ENCODE measurements at regions not wholly inside any gene's neighbourhood (a gene's known extent, or its start where the extent isn't known, plus 50 kb on each side); places are given as distances from the start of the nearest gene placed in this dataset.

GRCh38 chr1:116314305-116314919 lies 58.6 kb upstream of the ATP1A1 start (continued):
- TF ChIP-seq ZNF761 (CRISPR knock-in tag; conservative IDR thresholded peaks at IDR 0.05) (no peak), SMARCE1 (IDR thresholded peaks at IDR 0.05; ENCODE audit: borderline replicate concordance) (no peak), KLF11 (CRISPR knock-in tag; IDR thresholded peaks at IDR 0.05) (no peak), ZMYM2 (CRISPR knock-in tag; IDR thresholded peaks at IDR 0.05) (no peak), ZNF556 (CRISPR knock-in tag; IDR thresholded peaks at IDR 0.05; ENCODE audit: borderline replicate concordance) (no peak), RFX3 (CRISPR knock-in tag; IDR thresholded peaks at IDR 0.05) (no peak), ZNF124 (CRISPR knock-in tag; IDR thresholded peaks at IDR 0.05) (no peak), NONO (IDR thresholded peaks at IDR 0.05) (no peak), NONO (CRISPR knock-in tag; conservative IDR thresholded peaks at IDR 0.05) (no peak), KLF16 (CRISPR knock-in tag; IDR thresholded peaks at IDR 0.05) (0 out of 4 replicates have a peak, but pooled peaks of 1 of the 2 experiments have one; percentile 23), ZNF713 (CRISPR knock-in tag; IDR thresholded peaks at IDR 0.05) (no peak), ZSCAN5A (CRISPR knock-in tag; IDR thresholded peaks at IDR 0.05; ENCODE audit: borderline replicate concordance) (no peak), MTA3 (CRISPR knock-in tag; IDR thresholded peaks at IDR 0.05) (no peak), GMEB1 (CRISPR knock-in tag; IDR thresholded peaks at IDR 0.05; ENCODE audit: borderline replicate concordance) (no peak), ZNF3 (CRISPR knock-in tag; IDR thresholded peaks at IDR 0.05) (no peak), BRCA1 (CRISPR knock-in tag; IDR thresholded peaks at IDR 0.05) (no peak), ZNF652 (CRISPR knock-in tag; IDR thresholded peaks at IDR 0.05; ENCODE audit: borderline replicate concordance, low read depth) (no peak), PBX3 (CRISPR knock-in tag; IDR thresholded peaks at IDR 0.05; ENCODE audit: borderline replicate concordance) (no peak), KAT2B (IDR thresholded peaks at IDR 0.05; ENCODE audit: borderline replicate concordance, low read depth, low read length) (no peak), PBX2 (CRISPR knock-in tag; IDR thresholded peaks at IDR 0.05) (no peak), ESRRA (CRISPR knock-in tag; IDR thresholded peaks at IDR 0.05; ENCODE audit: low read depth) (no peak), NR1H2 (CRISPR knock-in tag; IDR thresholded peaks at IDR 0.05; ENCODE audit: borderline replicate concordance, low read depth) (no peak), PRPF4 (IDR thresholded peaks at IDR 0.05; ENCODE audit: low read depth, low read length, poor library complexity, severe bottlenecking) (no peak), PITX1 (CRISPR knock-in tag; IDR thresholded peaks at IDR 0.05) (peak; percentile 64; the same call in 1 of the 2 replicates)
- TF ChIP-seq, protein P1, sequence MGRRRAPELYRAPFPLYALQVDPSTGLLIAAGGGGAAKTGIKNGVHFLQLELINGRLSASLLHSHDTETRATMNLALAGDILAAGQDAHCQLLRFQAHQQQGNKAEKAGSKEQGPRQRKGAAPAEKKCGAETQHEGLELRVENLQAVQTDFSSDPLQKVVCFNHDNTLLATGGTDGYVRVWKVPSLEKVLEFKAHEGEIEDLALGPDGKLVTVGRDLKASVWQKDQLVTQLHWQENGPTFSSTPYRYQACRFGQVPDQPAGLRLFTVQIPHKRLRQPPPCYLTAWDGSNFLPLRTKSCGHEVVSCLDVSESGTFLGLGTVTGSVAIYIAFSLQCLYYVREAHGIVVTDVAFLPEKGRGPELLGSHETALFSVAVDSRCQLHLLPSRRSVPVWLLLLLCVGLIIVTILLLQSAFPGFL (CRISPR knock-in tag; IDR thresholded peaks at IDR 0.05) = no peak
- TF ChIP-seq, protein P2, sequence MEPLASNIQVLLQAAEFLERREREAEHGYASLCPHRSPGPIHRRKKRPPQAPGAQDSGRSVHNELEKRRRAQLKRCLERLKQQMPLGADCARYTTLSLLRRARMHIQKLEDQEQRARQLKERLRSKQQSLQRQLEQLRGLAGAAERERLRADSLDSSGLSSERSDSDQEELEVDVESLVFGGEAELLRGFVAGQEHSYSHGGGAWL (CRISPR knock-in tag; IDR thresholded peaks at IDR 0.05) = no peak
